SU-DHL-6 (cell line): ENCODE measurements at regions not wholly inside any gene's neighbourhood (a gene's known extent, or its start where the extent isn't known, plus 50 kb on each side); places are given as distances from the start of the nearest gene placed in this dataset.
"Not testable (repeated sequence)": the region's sequence is repeated elsewhere in the genome, so short reads cannot be mapped to it uniquely, and the experiment has no call there.

Experiments used
- H2AFZ ChIP-seq: fragments of 200-600 bp; sonication (generic); 2 replicates; pipeline ENCODE4 v1.6.1; 2014; ENCODE audit warnings: low read depth, mild to moderate bottlenecking, moderate library complexity, mixed read lengths, antibody characterized with exemption, low read length; ENCODE audit not compliant: severe bottlenecking
- H3F3A ChIP-seq: fragments of 200-600 bp; shearing (Covaris generic); 2 replicates; pipeline ENCODE4 v1.6.0; 2016; ENCODE audit warnings: antibody characterized with exemption, mild to moderate bottlenecking; ENCODE audit not compliant: insufficient read depth
- H3K27ac ChIP-seq: fragments of 200-600 bp; sonication (generic); 2 replicates; pipeline ENCODE4 v1.5.1; 2016; ENCODE audit warnings: low read depth, mild to moderate bottlenecking, low read length, moderate library complexity, mixed read lengths
- H3K27me3 ChIP-seq: fragments of 200-600 bp; sonication (generic), shearing (Covaris generic); 2 replicates; pipeline ENCODE4 v1.6.0; 2014; ENCODE audit warnings: mild to moderate bottlenecking, low read length
- H3K36me3 ChIP-seq: fragments of 200-600 bp; sonication (generic); 2 replicates; pipeline ENCODE4 v1.6.1; 2014; ENCODE audit warnings: mild to moderate bottlenecking, low read length, mixed read lengths
- H3K4me2 ChIP-seq: fragments of 300-600, 200-600 bp; shearing (Covaris generic), sonication (generic); 2 replicates; pipeline ENCODE4 v1.6.0; 2014; ENCODE audit warnings: low read length, low read depth, mild to moderate bottlenecking; ENCODE audit not compliant: poor library complexity, severe bottlenecking
- H3K4me3 ChIP-seq: fragments of 200-600 bp; sonication (generic); 2 replicates; pipeline ENCODE4 v1.5.1; 2014; ENCODE audit warnings: antibody characterized with exemption, low read length, mild to moderate bottlenecking, mixed read lengths; ENCODE audit not compliant: insufficient read depth, poor library complexity, severe bottlenecking
- H3K79me2 ChIP-seq: fragments of 200-600 bp; sonication (generic); 2 replicates; pipeline ENCODE4 v1.6.1; 2014; ENCODE audit warnings: mild to moderate bottlenecking, low read length, moderate library complexity; ENCODE audit not compliant: insufficient read depth
- H3K9ac ChIP-seq: fragments of 200-600 bp; sonication (generic); 2 replicates; pipeline ENCODE4 v1.7.0; 2014; ENCODE audit warnings: mild to moderate bottlenecking, low read length
- H3K9me2 ChIP-seq: fragments of 200-600 bp; sonication (generic); replicated peaks from 2 replicates; pipeline ENCODE4 v1.6.1; 2014; ENCODE audit warnings: low read length; ENCODE audit not compliant: insufficient read depth
- H3K9me3 ChIP-seq: fragments of 200-600 bp; sonication (generic); 2 replicates; pipeline ENCODE4 v1.6.1; 2014; ENCODE audit warnings: low read length, mixed read lengths; ENCODE audit not compliant: insufficient read depth
- H4K20me1 ChIP-seq: fragments of 200-600 bp; sonication (generic); 2 replicates; pipeline ENCODE4 v1.6.1; 2014; ENCODE audit warnings: low read depth, mild to moderate bottlenecking, antibody characterized with exemption, low read length, moderate library complexity, mixed read lengths
- EZH2phosphoT487 ChIP-seq: fragments of 200-600 bp; sonication (generic), shearing (Covaris generic); conservative IDR thresholded peaks from 2 replicates; pipeline ENCODE4 v1.6.1; 2018; ENCODE audit warnings: mild to moderate bottlenecking, antibody characterized with exemption, low read length, moderate library complexity, mixed read lengths
- TF ChIP-seq, protein P1 (sequence below): fragments of 200-600 bp; sonication (generic); IDR thresholded peaks from one replicate; pipeline ENCODE4 v1.5.1; 2017; ENCODE audit warnings: antibody characterized with exemption, mild to moderate bottlenecking, low read length, moderate library complexity; ENCODE audit not compliant: insufficient read depth, poor library complexity, severe bottlenecking

DNA sequence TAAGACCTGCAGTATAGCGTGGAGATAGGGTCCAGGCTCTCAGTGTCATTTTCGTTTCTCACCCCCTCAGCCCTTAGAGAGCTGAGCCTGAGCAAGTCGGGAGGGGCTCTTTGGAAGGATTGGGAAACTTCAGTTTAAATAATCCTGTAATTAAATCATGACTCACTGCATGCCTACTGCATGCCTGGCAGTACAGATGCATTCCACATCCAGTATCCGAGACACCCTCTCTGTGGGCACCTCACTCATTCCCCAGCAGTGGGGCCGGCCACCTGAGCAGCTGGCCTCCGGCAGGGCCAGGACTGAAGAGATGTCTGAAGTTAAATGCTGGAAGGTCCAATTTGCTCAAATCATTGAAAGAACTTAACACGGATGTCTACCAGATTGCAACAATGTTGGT is 316.6 kb downstream of the THBS2 start:
- Histone ChIP-seq H3F3A (no peaks in the 10 kb centered on the region), H3K9ac (no peak overlapping the region), H3K36me3 (no peaks in the 10 kb centered on the region), H3K4me2 (no peak overlapping the region), H4K20me1 (no peaks in the 10 kb centered on the region), H3K27me3 (no peaks in the 10 kb centered on the region), H3K27ac (no peak overlapping the region), H2AFZ (no peak overlapping the region), H3K9me3 (peaks cover 6% of the 10 kb centered on the region; the same call in 1 of the 2 replicates), H3K9me2 (no peaks in the 10 kb centered on the region), H3K4me3 (no peak overlapping the region), H3K79me2 (no peaks in the 10 kb centered on the region)
- TF ChIP-seq EZH2phosphoT487 = no peak
- TF ChIP-seq, protein P1, sequence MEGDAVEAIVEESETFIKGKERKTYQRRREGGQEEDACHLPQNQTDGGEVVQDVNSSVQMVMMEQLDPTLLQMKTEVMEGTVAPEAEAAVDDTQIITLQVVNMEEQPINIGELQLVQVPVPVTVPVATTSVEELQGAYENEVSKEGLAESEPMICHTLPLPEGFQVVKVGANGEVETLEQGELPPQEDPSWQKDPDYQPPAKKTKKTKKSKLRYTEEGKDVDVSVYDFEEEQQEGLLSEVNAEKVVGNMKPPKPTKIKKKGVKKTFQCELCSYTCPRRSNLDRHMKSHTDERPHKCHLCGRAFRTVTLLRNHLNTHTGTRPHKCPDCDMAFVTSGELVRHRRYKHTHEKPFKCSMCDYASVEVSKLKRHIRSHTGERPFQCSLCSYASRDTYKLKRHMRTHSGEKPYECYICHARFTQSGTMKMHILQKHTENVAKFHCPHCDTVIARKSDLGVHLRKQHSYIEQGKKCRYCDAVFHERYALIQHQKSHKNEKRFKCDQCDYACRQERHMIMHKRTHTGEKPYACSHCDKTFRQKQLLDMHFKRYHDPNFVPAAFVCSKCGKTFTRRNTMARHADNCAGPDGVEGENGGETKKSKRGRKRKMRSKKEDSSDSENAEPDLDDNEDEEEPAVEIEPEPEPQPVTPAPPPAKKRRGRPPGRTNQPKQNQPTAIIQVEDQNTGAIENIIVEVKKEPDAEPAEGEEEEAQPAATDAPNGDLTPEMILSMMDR = no peak

DNA sequence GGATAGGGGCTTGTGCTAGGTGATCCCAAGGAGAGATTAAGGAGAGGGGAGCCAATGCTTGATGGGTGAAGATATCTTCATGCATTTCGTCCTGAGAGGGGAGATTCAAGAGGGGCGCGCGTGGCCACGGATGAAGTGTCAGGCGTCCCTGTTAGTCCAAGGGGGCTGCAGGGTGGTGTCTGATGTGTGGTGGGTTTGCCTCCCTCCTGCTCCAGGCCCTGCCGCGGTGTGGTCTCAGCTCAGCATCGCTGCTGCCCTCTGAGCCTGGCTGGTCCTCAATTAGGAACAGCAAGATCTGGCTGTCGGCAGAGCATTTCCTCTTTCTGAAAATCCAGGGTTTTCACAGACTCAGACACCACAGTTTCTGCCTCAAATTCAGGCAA is 318.0 kb downstream of the THBS2 start:
- H3K27ac ChIP-seq = no peak overlapping the region
- H3K79me2 ChIP-seq = no peaks in the 10 kb centered on the region
- no peak for TF ChIP-seq EZH2phosphoT487
- TF ChIP-seq, protein P1 = no peak
- H3K4me3 ChIP-seq = no peak overlapping the region
- H3K9me3 ChIP-seq = peaks cover 7% of the 10 kb centered on the region; the same call in 1 of the 2 replicates
- no peaks in the 10 kb centered on the region for H3K27me3 ChIP-seq
- no peak overlapping the region for H3K9ac ChIP-seq
- no peaks in the 10 kb centered on the region for H3F3A ChIP-seq
- H4K20me1 ChIP-seq = no peaks in the 10 kb centered on the region
- no peak overlapping the region for H3K4me2 ChIP-seq
- H2AFZ ChIP-seq = no peak overlapping the region
- no peaks in the 10 kb centered on the region for H3K36me3 ChIP-seq
- no peaks in the 10 kb centered on the region for H3K9me2 ChIP-seq

DNA sequence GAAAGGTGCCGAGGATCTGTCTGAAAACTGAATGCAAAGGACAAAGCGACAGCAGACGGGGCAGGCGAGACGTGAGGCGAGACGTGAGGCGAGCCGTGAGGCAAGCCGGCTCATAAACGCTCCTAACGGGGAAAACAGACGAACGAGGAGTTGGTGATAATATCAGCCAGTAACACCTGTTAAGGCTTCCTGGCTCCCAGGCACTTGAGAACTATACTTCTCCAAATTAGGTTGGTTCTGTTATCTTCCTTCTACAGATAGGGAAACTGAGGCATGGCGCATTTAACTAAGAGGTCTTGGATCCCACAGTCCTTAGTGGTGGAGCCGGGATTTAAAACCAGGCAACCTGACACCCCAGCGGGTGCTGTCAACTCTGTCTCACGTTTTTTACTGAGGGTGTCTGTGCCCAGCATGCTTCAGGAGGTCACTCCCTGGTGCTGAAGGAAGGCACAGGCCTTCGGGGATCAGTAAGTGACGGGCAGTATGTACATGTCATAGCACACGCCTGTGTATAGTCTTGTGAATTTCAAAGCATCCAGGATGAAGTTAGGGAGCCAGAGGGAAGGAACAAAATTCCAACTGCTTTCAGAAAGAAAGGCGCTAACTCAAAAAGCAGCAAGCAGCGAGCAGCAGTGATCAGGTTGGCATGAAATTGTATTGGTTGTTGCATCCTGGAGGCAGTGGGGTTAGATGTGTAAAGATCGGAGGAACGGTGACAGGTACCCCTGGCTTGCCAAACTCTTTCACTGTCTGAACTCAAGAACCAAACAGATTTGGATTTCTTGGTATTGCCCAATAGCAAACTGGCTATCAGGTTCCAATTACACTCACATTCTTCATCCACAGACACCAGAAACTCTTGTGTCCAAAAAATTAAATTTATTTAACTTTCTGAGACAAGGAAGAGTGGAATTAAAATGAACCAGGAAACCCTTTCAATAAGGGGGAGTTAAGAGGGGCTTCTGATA is 318.7 kb downstream of the THBS2 start:
- Histone ChIP-seq H3K27ac (no peak overlapping the region), H3K9ac (no peak overlapping the region), H3K27me3 (no peaks in the 10 kb centered on the region), H3K9me2 (no peaks in the 10 kb centered on the region), H3K36me3 (no peaks in the 10 kb centered on the region), H2AFZ (no peak overlapping the region), H4K20me1 (no peaks in the 10 kb centered on the region), H3K9me3 (peaks cover 7% of the 10 kb centered on the region; the same call in 1 of the 2 replicates), H3K79me2 (no peaks in the 10 kb centered on the region), H3F3A (no peaks in the 10 kb centered on the region), H3K4me2 (no peak overlapping the region), H3K4me3 (no peak overlapping the region)
- TF ChIP-seq, protein P1 = no peak
- TF ChIP-seq EZH2phosphoT487 = no peak

DNA sequence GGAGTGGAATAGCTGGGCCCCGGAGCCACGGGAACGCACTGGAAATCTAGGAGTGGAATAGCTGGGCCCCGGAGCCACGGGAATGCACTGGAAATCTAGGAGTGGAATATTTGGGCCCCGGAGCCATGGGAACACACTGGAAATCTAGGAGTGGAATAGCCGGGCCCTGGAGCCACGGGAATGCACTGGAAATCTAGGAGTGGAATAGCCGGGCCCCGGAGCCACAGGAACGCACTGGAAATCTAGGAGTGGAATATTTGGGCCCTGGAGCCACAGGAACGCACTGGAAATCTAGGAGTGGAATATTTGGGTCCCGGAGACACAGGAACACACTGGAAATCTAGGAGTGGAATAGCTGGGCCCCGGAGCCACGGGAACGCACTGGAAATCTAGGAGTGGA is 321.5 kb downstream of the THBS2 start:
- not testable (repeated sequence) for H3K9ac ChIP-seq, H3K4me3 ChIP-seq, H3K79me2 ChIP-seq, H3F3A ChIP-seq, H3K36me3 ChIP-seq, H3K27me3 ChIP-seq, H3K9me3 ChIP-seq, H2AFZ ChIP-seq, H3K4me2 ChIP-seq, H4K20me1 ChIP-seq, H3K27ac ChIP-seq, H3K9me2 ChIP-seq

DNA sequence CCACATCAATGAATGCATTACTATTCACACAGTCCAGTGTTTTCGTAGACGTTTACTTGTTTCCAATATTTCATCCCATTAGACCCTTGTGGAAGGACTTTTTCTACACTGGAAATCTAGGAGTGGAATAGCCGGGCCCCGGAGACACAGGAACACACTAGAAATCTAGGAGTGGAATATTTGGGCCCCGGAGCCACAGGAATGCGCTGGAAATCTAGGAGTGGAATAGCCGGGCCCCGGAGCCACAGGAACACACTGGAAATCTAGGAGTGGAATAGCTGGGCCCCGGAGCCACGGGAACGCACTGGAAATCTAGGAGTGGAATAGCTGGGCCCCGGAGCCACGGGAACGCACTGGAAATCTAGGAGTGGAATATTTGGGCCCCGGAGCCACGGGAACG is 322.6 kb downstream of the THBS2 start:
- H3K27me3 ChIP-seq, H3K9me2 ChIP-seq, H3K27ac ChIP-seq, H3F3A ChIP-seq, H3K9ac ChIP-seq, H3K9me3 ChIP-seq, H4K20me1 ChIP-seq, H3K4me3 ChIP-seq, H3K4me2 ChIP-seq, H3K36me3 ChIP-seq, H2AFZ ChIP-seq, H3K79me2 ChIP-seq: not testable (repeated sequence)
